Stomach (tissue), 8 donors: ENCODE measurements at regions not wholly inside any gene's neighbourhood (a gene's known extent, or its start where the extent isn't known, plus 50 kb on each side); places are given as distances from the start of the nearest gene placed in this dataset.

Experiments
- DNase-seq, 2 donors: peaks; one replicate each; pipeline versions ENCODE4 v3.0.0 to v3.0.0-alpha.2; 2013 to 2019
- H3K27ac ChIP-seq, 5 donors: fragments of 200-600 bp in 4 of 5; sonication (generic) in 4 of 5; one replicate each; pipeline ENCODE4 v1.5.1; 2013 to 2019; ENCODE audit warnings: mild to moderate bottlenecking in 1 of 5, moderate library complexity in 1 of 5
- H3K27me3 ChIP-seq, 3 donors: fragments of 200-600 bp; sonication (generic); one replicate each; pipeline ENCODE4 v1.5.1; 2017 to 2019; ENCODE audit warnings: mixed run types in 1 of 3
- H3K36me3 ChIP-seq, 4 donors: fragments of 200-600 bp; sonication (generic); 1 replicate in 3 of 4; 2 replicates in 1 of 4; pipeline ENCODE4 v1.5.1; 2016 to 2019
- H3K4me1 ChIP-seq, 4 donors: fragments of 200-600 bp; sonication (generic); one replicate each; pipeline ENCODE4 v1.5.1; 2016 to 2019
- H3K4me3 ChIP-seq, 4 donors: fragments of 200-600 bp; sonication (generic) in 3 of 4; one replicate each; pipeline ENCODE4 v1.5.1; 2016 to 2019; ENCODE audit warnings: mild to moderate bottlenecking in 1 of 4
- H3K9me3 ChIP-seq, 4 donors: fragments of 200-600 bp; sonication (generic); one replicate each; pipeline ENCODE4 v1.5.1; 2016 to 2019
- EP300 ChIP-seq: sonication (generic); formaldehyde crosslinking; IDR thresholded peaks from one replicate; pipeline ENCODE4 v1.6.1; 2017; ENCODE audit warnings: antibody characterized with exemption
- POLR2A ChIP-seq, 4 donors: fragments of 450-650 bp; IDR thresholded peaks; one replicate each; pipeline ENCODE4 v1.6.1; 2016; ENCODE audit warnings: antibody characterized with exemption in 4 of 4, control low read depth in 2 of 4, mild to moderate bottlenecking in 1 of 4, moderate library complexity in 1 of 4
- POLR2AphosphoS5 ChIP-seq, 3 donors: sonication (generic); formaldehyde crosslinking; IDR thresholded peaks; one replicate each; pipeline ENCODE4 v1.6.1; 2016; ENCODE audit warnings: antibody characterized with exemption in 3 of 3
- WGBS, 5 donors: extraction: QIAGEN DNeasy Blood & Tissue Kit in 3 of 5; methylation state at CpG; one replicate each; pipeline versions ENCODE4 v1.1.5 to v1.1.7; 2013 to 2018; 5-methylcytosine and 5-hydroxymethylcytosine counted together
- intact Hi-C: fragments of 100-400 bp; cut with DNase I; formaldehyde crosslinking; loops from one replicate; pipeline ENCODE4 v1.15.1; 2023; ENCODE audit warnings: low total_unique reads
- TF ChIP-seq, protein P1 (sequence below), 7 experiments: fragments of 450-650 bp in 4 of 7; fragments of 200-600 bp in 3 of 7; sonication (generic) in 3 of 7; IDR thresholded peaks; one replicate each; pipeline ENCODE4 v1.5.1; 2016 to 2019; ENCODE audit warnings: antibody characterized with exemption in 7 of 7, control low read depth in 2 of 7, mild to moderate bottlenecking in 1 of 7
- donor health status: healthy with polysubstance abuse.
- donor health status: Bipolar disorder and iron deficiency.
- donor health status: healthy.

DNA sequence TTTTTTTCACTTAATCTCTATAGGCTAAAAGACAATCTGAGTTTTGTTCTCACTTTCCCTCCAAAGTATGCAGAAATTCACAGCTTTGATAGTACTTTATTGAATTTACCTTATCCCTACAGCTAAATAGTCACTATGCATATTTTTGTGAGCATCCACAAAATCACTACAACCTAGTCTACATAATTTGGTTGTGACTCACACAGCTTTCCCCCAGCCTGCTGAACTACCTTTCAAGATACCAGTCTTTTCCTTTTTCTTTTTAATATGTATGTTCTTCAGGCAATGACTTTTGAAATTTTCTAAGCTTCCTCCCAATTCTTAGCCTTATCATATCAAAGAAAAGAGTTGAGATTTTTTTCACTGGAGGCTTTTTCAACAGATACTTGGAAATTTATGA, 347.3 kb upstream of the CDH6 start:
- H3K27me3 ChIP-seq = no peaks in the 10 kb centered on the region
- no peak for DNase-seq
- intact Hi-C loops = no loop called here
- no peak overlapping the region for H3K27ac ChIP-seq
- no peaks in the 10 kb centered on the region for H3K36me3 ChIP-seq
- TF ChIP-seq POLR2A (IDR thresholded peaks at IDR 0.05) = no peak
- TF ChIP-seq EP300 = no peak
- TF ChIP-seq, protein P1, sequence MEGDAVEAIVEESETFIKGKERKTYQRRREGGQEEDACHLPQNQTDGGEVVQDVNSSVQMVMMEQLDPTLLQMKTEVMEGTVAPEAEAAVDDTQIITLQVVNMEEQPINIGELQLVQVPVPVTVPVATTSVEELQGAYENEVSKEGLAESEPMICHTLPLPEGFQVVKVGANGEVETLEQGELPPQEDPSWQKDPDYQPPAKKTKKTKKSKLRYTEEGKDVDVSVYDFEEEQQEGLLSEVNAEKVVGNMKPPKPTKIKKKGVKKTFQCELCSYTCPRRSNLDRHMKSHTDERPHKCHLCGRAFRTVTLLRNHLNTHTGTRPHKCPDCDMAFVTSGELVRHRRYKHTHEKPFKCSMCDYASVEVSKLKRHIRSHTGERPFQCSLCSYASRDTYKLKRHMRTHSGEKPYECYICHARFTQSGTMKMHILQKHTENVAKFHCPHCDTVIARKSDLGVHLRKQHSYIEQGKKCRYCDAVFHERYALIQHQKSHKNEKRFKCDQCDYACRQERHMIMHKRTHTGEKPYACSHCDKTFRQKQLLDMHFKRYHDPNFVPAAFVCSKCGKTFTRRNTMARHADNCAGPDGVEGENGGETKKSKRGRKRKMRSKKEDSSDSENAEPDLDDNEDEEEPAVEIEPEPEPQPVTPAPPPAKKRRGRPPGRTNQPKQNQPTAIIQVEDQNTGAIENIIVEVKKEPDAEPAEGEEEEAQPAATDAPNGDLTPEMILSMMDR (IDR thresholded peaks at IDR 0.05) = no peak
- TF ChIP-seq POLR2AphosphoS5 (IDR thresholded peaks at IDR 0.05) = no peak
- no peaks in the 10 kb centered on the region for H3K9me3 ChIP-seq
- no peaks in the 10 kb centered on the region for H3K4me1 ChIP-seq
- no peak overlapping the region for H3K4me3 ChIP-seq

DNA sequence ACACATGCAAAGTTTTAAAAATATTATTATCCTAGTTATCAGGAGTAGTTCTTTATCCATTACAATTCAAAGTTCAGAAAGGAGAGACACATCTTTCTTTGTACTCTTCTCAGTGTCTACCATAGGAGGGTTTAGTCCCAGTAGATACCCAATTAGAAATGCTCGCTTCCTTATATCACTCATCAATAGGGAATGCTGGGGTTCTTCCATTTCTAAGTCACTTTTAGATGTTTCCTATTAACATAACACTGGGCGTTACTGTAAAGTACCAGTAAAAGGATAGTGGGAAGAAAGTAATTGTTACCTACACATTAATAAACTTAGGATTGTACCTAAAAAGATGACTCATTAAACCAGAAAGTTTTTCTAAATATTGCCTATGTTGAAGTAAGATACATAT, 348.3 kb upstream of the CDH6 start:
- Histone ChIP-seq H3K9me3 (no peaks in the 10 kb centered on the region), H3K4me1 (no peaks in the 10 kb centered on the region), H3K4me3 (no peak overlapping the region), H3K27me3 (no peaks in the 10 kb centered on the region), H3K27ac (no peak overlapping the region), H3K36me3 (no peaks in the 10 kb centered on the region)
- TF ChIP-seq POLR2AphosphoS5 (IDR thresholded peaks at IDR 0.05) (no peak), POLR2A (IDR thresholded peaks at IDR 0.05) (no peak), EP300 (no peak)
- TF ChIP-seq, protein P1 (IDR thresholded peaks at IDR 0.05) = no peak
- DNase-seq = no peak
- intact Hi-C loops = no loop called here
- WGBS, 5 donors = 46 to 68% (median 66%) methylated on average over 2 of the region's 2 CpGs

DNA sequence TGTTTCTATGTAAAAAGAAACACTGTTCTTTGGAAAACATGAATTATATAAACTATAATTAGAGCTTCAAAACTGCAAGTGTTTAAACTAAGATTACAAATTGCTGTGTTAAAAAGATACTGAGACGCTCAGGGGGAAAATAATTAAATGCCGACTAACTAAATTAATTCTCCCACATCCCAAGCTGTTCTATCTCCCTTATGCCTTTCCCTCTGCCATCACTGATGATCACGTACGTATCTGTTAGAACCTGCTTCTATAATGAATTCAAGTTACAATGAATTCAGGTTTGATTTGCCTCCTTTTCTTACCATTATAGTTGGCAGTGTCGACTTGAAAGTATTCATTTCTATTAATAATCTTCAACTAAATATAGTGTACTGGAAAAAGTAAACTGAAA, 349.9 kb upstream of the CDH6 start:
- no peak overlapping the region for H3K4me3 ChIP-seq
- DNase-seq = no peak
- H3K4me1 ChIP-seq = no peaks in the 10 kb centered on the region
- intact Hi-C loops = no loop called here
- no peaks in the 10 kb centered on the region for H3K9me3 ChIP-seq
- WGBS, 5 donors = 78 to 90% (median 83%) methylated on average over 5 of the region's 5 CpGs
- TF ChIP-seq POLR2AphosphoS5 (IDR thresholded peaks at IDR 0.05) = no peak
- TF ChIP-seq POLR2A (IDR thresholded peaks at IDR 0.05) = no peak
- TF ChIP-seq, protein P1 (IDR thresholded peaks at IDR 0.05) = no peak
- TF ChIP-seq EP300 = no peak
- no peak overlapping the region for H3K27ac ChIP-seq
- H3K27me3 ChIP-seq = no peaks in the 10 kb centered on the region
- H3K36me3 ChIP-seq = no peaks in the 10 kb centered on the region

DNA sequence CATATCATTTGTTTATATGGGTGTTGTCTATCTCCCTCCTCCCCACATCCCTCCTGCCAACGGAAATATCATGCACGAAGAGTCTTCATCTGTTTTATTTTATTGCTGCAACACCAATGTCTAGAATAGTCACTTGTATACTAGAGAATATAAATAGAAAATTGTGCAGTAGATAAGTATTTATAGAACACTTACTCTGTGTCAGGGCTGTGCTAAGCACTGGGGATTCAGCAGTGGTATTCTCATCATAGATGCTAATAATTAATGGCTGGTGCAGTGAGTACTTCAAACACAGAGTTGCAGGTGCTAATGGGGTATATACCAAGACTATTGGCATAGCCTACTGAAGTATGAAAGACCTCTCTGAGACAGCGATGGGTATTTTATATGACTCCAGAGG, 353.5 kb upstream of the CDH6 start:
- 56 to 78% (median 70%) methylated on average over 3 of the region's 3 CpGs for WGBS, 5 donors
- H3K27me3 ChIP-seq = no peaks in the 10 kb centered on the region
- no peak overlapping the region for H3K4me3 ChIP-seq
- TF ChIP-seq POLR2AphosphoS5 (IDR thresholded peaks at IDR 0.05) = no peak
- TF ChIP-seq POLR2A (IDR thresholded peaks at IDR 0.05) = no peak
- TF ChIP-seq EP300 = no peak
- TF ChIP-seq, protein P1 (IDR thresholded peaks at IDR 0.05) = no peak
- H3K9me3 ChIP-seq = no peaks in the 10 kb centered on the region
- no peaks in the 10 kb centered on the region for H3K4me1 ChIP-seq
- no peak for DNase-seq
- H3K27ac ChIP-seq = no peak overlapping the region
- H3K36me3 ChIP-seq = no peaks in the 10 kb centered on the region
- intact Hi-C loops = no loop called here
